ENCODE measurements at regions not wholly inside any gene's neighbourhood (a gene's known extent, or its start where the extent isn't known, plus 50 kb on each side); places are given as distances from the start of the nearest gene placed in this dataset.

DNA sequence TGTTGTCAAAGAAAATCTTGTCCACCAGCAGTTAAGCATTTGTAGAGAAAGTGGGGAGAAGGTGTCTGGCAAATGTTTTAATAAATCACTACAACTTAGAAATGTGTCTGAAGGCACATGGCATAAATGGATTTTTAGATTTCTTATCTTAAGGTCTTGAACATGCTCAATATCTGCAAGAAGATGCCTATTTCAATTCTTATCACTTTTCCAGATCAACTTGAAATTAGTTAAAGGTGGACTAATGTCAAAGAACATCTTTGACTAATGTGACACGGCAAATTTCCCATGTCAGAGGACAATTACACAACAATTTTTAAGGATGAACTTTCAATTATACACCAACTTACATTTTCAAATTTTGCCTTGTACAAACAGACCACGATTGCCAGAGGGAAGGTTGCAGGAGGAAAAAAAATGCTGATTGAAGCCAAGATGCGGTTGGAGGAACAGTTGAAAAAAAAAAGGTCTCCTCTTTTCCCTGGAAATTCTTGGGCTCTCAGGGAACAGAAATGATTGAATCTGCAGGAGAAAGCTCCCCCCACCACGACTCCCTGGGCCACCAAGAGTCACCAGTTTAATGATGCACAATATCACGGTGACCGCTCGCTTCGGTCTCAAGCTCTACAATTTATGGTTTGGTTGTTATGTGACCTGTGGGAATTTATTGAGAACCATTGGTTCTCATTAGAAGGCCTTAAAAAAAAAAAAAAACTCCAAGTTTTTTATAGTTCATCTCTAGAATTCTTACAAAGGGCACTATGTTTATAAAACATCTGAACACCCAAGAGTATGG is 507.6 kb upstream of the ADAMTS9 start:
- H3K27ac Mint-ChIP-seq, result peak overlapping the region; percentile 10

DNA sequence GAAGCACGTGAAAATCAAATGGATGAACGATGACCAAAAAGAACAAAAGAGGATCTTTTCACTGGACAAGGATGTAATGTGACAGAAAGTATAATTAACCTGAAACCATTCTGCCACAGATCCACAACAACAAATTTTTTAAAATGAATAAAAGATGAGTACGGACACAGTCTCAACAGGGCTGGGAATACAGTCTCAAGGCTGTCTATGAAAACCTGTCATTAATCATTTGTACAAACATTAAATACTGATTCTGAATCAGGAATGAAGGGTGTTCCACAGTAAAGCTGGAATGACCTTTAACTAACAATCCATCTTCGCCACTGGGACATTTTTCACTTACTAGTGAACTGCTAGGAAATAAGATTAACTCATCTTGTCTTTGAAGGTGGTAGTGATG is 506.9 kb upstream of the ADAMTS9 start:
- no peak overlapping the region for H3K27ac Mint-ChIP-seq
- no peaks in the 10 kb centered on the region for H3K36me3 Mint-ChIP-seq
- H3K27me3 Mint-ChIP-seq, result peaks cover 36% of the 10 kb centered on the region
- no peak for DNase-seq (ENCODE audit: extremely low spot score, unreplicated experiment)
- TF ChIP-seq CTCF (conservative IDR thresholded peaks at IDR 0.05), result no peak
- peaks cover 29% of the 10 kb centered on the region for H3K4me1 Mint-ChIP-seq (ENCODE audit: unreplicated experiment)
- no peak overlapping the region for H3K4me3 Mint-ChIP-seq
- H3K9me3 Mint-ChIP-seq, result peaks cover 10% of the 10 kb centered on the region

More for the DNA sequence above, 507.6 kb upstream of the ADAMTS9 start:
- Mint-ChIP-seq H3K4me3 (no peak overlapping the region), H3K36me3 (no peaks in the 10 kb centered on the region), H3K27me3 (peaks cover 30% of the 10 kb centered on the region), H3K9me3 (peaks cover 4% of the 10 kb centered on the region), H3K4me1 (ENCODE audit: unreplicated experiment) (peaks cover 35% of the 10 kb centered on the region)
- TF ChIP-seq CTCF (conservative IDR thresholded peaks at IDR 0.05), result no peak
- no peak for DNase-seq (ENCODE audit: extremely low spot score, unreplicated experiment)

DNA sequence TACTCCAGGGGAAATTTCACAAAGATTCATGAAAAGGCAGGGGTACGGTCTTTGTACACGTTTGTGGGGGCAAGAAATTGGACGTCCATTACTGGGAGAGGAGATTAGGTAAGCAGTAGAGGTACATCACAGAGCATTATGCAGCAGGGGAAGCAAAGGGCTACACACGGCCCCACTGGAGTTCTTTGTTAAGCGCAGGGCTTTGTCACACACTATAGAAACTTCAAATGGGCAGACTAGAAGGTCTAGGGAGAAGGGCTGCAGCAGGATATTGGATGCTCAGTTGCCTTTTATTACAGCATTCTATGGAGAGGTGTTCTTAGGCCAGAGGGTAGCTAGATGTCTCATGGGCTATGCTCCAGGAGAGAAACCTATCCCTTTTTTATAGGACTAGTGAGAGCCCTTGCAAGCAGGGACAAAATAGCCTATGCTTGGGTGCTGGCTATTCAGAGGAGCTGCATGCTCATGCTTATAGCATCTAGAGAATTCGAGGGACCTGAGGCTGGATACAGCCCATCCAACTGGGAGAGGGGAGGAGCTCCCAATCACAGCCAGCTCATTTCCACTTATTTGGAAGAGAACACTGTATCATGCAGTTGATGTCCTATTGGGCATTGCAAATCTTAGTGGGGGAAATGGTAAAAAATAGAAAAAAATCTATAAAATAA is 506.4 kb upstream of the ADAMTS9 start:
- Mint-ChIP-seq H3K4me3 (no peak overlapping the region), H3K27me3 (peaks cover 41% of the 10 kb centered on the region), H3K27ac (no peak overlapping the region), H3K4me1 (ENCODE audit: unreplicated experiment) (peaks cover 28% of the 10 kb centered on the region), H3K9me3 (peaks cover 12% of the 10 kb centered on the region), H3K36me3 (no peaks in the 10 kb centered on the region)
- TF ChIP-seq CTCF (conservative IDR thresholded peaks at IDR 0.05), result no peak
- no peak for DNase-seq (ENCODE audit: extremely low spot score, unreplicated experiment)

GRCh38 chr3:65193531-65193930 is 505.7 kb upstream of the ADAMTS9 start:
- no peak for TF ChIP-seq CTCF (conservative IDR thresholded peaks at IDR 0.05)
- peaks cover 37% of the 10 kb centered on the region for H3K27me3 Mint-ChIP-seq
- DNase-seq (ENCODE audit: extremely low spot score, unreplicated experiment), result no peak
- peaks cover 28% of the 10 kb centered on the region for H3K4me1 Mint-ChIP-seq (ENCODE audit: unreplicated experiment)
- peaks cover 12% of the 10 kb centered on the region for H3K9me3 Mint-ChIP-seq
- H3K27ac Mint-ChIP-seq, result no peak overlapping the region
- H3K4me3 Mint-ChIP-seq, result no peak overlapping the region
- no peaks in the 10 kb centered on the region for H3K36me3 Mint-ChIP-seq

- Mint-ChIP-seq H3K27ac (no peak overlapping the region), H3K9me3 (peaks cover 22% of the 10 kb centered on the region), H3K4me1 (ENCODE audit: unreplicated experiment) (peaks cover 9% of the 10 kb centered on the region), H3K27me3 (peaks cover 58% of the 10 kb centered on the region), H3K4me3 (no peak overlapping the region), H3K36me3 (no peaks in the 10 kb centered on the region)
- DNase-seq (ENCODE audit: extremely low spot score, unreplicated experiment), result no peak
- TF ChIP-seq CTCF (conservative IDR thresholded peaks at IDR 0.05), result no peak
These were observed 502.3 kb upstream of the ADAMTS9 start for GRCh38 chr3:65190111-65190510.
